ENCODE measurements at regions not wholly inside any gene's neighbourhood (a gene's known extent, or its start where the extent isn't known, plus 50 kb on each side); places are given as distances from the start of the nearest gene placed in this dataset.

- POLR2A ChIA-PET = no interaction called here
- no peak for TF ChIP-seq CTCF (IDR thresholded peaks at IDR 0.05; ENCODE audit: low read depth, low read length)
These were observed 110.9 kb upstream of the THRB start for GRCh38 chr3:24605511-24606028.

GRCh38 chr3:24607281-24607680, 112.6 kb upstream of the THRB start:
- no peak for TF ChIP-seq CTCF (IDR thresholded peaks at IDR 0.05; ENCODE audit: low read depth, low read length)
- H3K27ac ChIP-seq (ENCODE audit: low read depth, low read length) = no peak overlapping the region
- H3K9me3 ChIP-seq (ENCODE audit: control insufficient read depth, insufficient read depth, low read length) = no peaks in the 10 kb centered on the region
- CTCF ChIA-PET = interaction anchor here (1.2 kb wide), 1 partner anchor 76 kb away, joined by 3 read pairs; no protein-coding TSS in a partner anchor
- POLR2A ChIA-PET = no interaction called here
- no peaks in the 10 kb centered on the region for H3K27me3 ChIP-seq (ENCODE audit: control insufficient read depth, insufficient read depth, low read length)
- no peak overlapping the region for H3K4me3 ChIP-seq (ENCODE audit: low read depth, low read length)
- DNase-seq (ENCODE audit: low read depth, low spot score) = no peak

More at GRCh38 chr3:24605511-24606028, 110.9 kb upstream of the THRB start:
- Histone ChIP-seq H3K27me3 (ENCODE audit: control insufficient read depth, insufficient read depth, low read length) (no peaks in the 10 kb centered on the region), H3K4me3 (ENCODE audit: low read depth, low read length) (no peak overlapping the region), H3K27ac (ENCODE audit: low read depth, low read length) (no peak overlapping the region), H3K9me3 (ENCODE audit: control insufficient read depth, insufficient read depth, low read length) (no peaks in the 10 kb centered on the region)
- no peak for DNase-seq (ENCODE audit: low read depth, low spot score)
- CTCF ChIA-PET = no interaction called here

GRCh38 chr3:24608701-24609390, 114.2 kb upstream of the THRB start:
- no peaks in the 10 kb centered on the region for H3K27me3 ChIP-seq (ENCODE audit: control insufficient read depth, insufficient read depth, low read length)
- H3K9me3 ChIP-seq (ENCODE audit: control insufficient read depth, insufficient read depth, low read length) = no peaks in the 10 kb centered on the region
- DNase-seq (ENCODE audit: low read depth, low spot score) = no peak
- no peak overlapping the region for H3K27ac ChIP-seq (ENCODE audit: low read depth, low read length)
- no peak for TF ChIP-seq CTCF (IDR thresholded peaks at IDR 0.05; ENCODE audit: low read depth, low read length)
- ChIA-PET CTCF (no interaction called here), POLR2A (no interaction called here)
- no peak overlapping the region for H3K4me3 ChIP-seq (ENCODE audit: low read depth, low read length)

- H3K9me3 ChIP-seq (ENCODE audit: control insufficient read depth, insufficient read depth, low read length) = no peaks in the 10 kb centered on the region
- ChIA-PET CTCF (no interaction called here), POLR2A (no interaction called here)
- H3K27me3 ChIP-seq (ENCODE audit: control insufficient read depth, insufficient read depth, low read length) = no peaks in the 10 kb centered on the region
- no peak for TF ChIP-seq CTCF (IDR thresholded peaks at IDR 0.05; ENCODE audit: low read depth, low read length)
- H3K4me3 ChIP-seq (ENCODE audit: low read depth, low read length) = no peak overlapping the region
- DNase-seq (ENCODE audit: low read depth, low spot score) = no peak
- H3K27ac ChIP-seq (ENCODE audit: low read depth, low read length) = no peak overlapping the region
These were observed 119.7 kb upstream of the THRB start for GRCh38 chr3:24614359-24614758.

GRCh38 chr3:24615177-24615576, 120.5 kb upstream of the THRB start:
- no peaks in the 10 kb centered on the region for H3K27me3 ChIP-seq (ENCODE audit: control insufficient read depth, insufficient read depth, low read length)
- no peak overlapping the region for H3K27ac ChIP-seq (ENCODE audit: low read depth, low read length)
- H3K4me3 ChIP-seq (ENCODE audit: low read depth, low read length) = no peak overlapping the region
- ChIA-PET CTCF (no interaction called here), POLR2A (no interaction called here)
- no peaks in the 10 kb centered on the region for H3K9me3 ChIP-seq (ENCODE audit: control insufficient read depth, insufficient read depth, low read length)
- no peak for TF ChIP-seq CTCF (IDR thresholded peaks at IDR 0.05; ENCODE audit: low read depth, low read length)
- DNase-seq (ENCODE audit: low read depth, low spot score) = no peak
